GM12878 (cell line): ENCODE measurements at regions not wholly inside any gene's neighbourhood (a gene's known extent, or its start where the extent isn't known, plus 50 kb on each side); places are given as distances from the start of the nearest gene placed in this dataset.

ENCODE experiments used
- ATAC-seq: fragments of 200-7000 bp; cut with Tn5 transposase; 3 replicates; pipeline ENCODE4 v1.9.1; 2020; ENCODE audit warnings: mild to moderate bottlenecking, moderate library complexity
- BruUV-seq: library from RNA; stranded (reverse); fragments of 400-500 nt; replicated peaks from 2 replicates; lab custom pipeline; 2021; lab: Mats Ljungman, UMichigan
- CTCF ChIA-PET: fragments of 300-600 bp; sonication (Branson Sonifier 250); formaldehyde crosslinking; extraction: SDS; loops from one replicate; lab custom pipeline; 2021; ENCODE audit warnings: inconsistent platforms; lab: Yijun Ruan, JAX
- POLR2A ChIA-PET: fragments of 350-600 bp; formaldehyde crosslinking; extraction: SDS; loops from one replicate; lab custom pipeline; 2021; ENCODE audit warnings: inconsistent platforms; lab: Charles Lee
- RAD21 ChIA-PET: fragments of 300-600 bp; sonication (Branson Sonifier 250); formaldehyde crosslinking; loops from one replicate; lab custom pipeline; 2023; ENCODE audit warnings: antibody characterized with exemption; ENCODE audit not compliant: unreplicated experiment; lab: Charles Lee
- SMC1A ChIA-PET: fragments of 300-600 bp; sonication (Branson Sonifier 250); formaldehyde crosslinking; loops from one replicate; lab custom pipeline; 2023; ENCODE audit not compliant: unreplicated experiment, uncharacterized antibody; lab: Charles Lee
- DNase-seq: peaks from one replicate; pipeline ENCODE4 v3.0.0-alpha.2; 2011; ENCODE audit warnings: low read depth, low spot score
- FAIRE-seq: peaks from 3 replicates; lab custom pipeline; 2011; peaks lifted over from hg19 to GRCh38; lab: Jason Lieb, UNC
- H2AFZ ChIP-seq: 2 replicates; pipeline ENCODE4 v1.6.0; 2011; ENCODE audit warnings: low read depth, low read length, control low read depth; ENCODE audit not compliant: control insufficient read depth
- H3K27ac ChIP-seq: 2 replicates; pipeline ENCODE4 v1.5.1; 2011; ENCODE audit warnings: control low read depth; ENCODE audit not compliant: control insufficient read depth, insufficient read depth
- H3K27me3 ChIP-seq, 2 experiments: replicated peaks in 1 of 2; 2 replicates each; pipeline versions ENCODE4 v1.6.0 to v1.6.1; 2011; ENCODE audit warnings: low read length in 1 of 2; ENCODE audit not compliant: control insufficient read depth in 2 of 2, insufficient read depth in 2 of 2
- H3K36me3 ChIP-seq, 2 experiments: 2 replicates each; pipeline ENCODE4 v1.5.1; 2011; ENCODE audit warnings: low read length in 1 of 2; ENCODE audit not compliant: control insufficient read depth in 2 of 2, insufficient read depth in 2 of 2
- H3K4me1 ChIP-seq: 2 replicates; pipeline ENCODE4 v1.6.1; 2011; ENCODE audit warnings: mild to moderate bottlenecking, low read length, moderate library complexity, mixed read lengths; ENCODE audit not compliant: control insufficient read depth, insufficient read depth
- H3K4me2 ChIP-seq: 2 replicates; pipeline ENCODE4 v1.6.0; 2011; ENCODE audit warnings: control low read depth; ENCODE audit not compliant: control insufficient read depth, insufficient read depth
- H3K4me3 ChIP-seq: fragments of 200-600 bp; sonication (generic); 2 replicates; pipeline ENCODE4 v1.5.1; 2016
- H3K79me2 ChIP-seq: 2 replicates; pipeline ENCODE4 v1.6.0; 2011; ENCODE audit warnings: low read length; ENCODE audit not compliant: control insufficient read depth, insufficient read depth
- H3K9ac ChIP-seq: 2 replicates; pipeline ENCODE4 v1.8.0; 2011; ENCODE audit warnings: low read length, control low read depth, mixed read lengths; ENCODE audit not compliant: control insufficient read depth, insufficient read depth
- H3K9me3 ChIP-seq: replicated peaks from 3 replicates; pipeline ENCODE4 v1.5.1; 2011; ENCODE audit warnings: mild to moderate bottlenecking, low read length; ENCODE audit not compliant: control insufficient read depth, insufficient read depth
- H4K20me1 ChIP-seq: 2 replicates; pipeline ENCODE4 v1.6.0; 2011; ENCODE audit not compliant: control insufficient read depth, insufficient read depth
- BCLAF1 ChIP-seq: fragments of 450-650 bp; IDR thresholded peaks from 2 replicates; pipeline ENCODE4 v1.6.1; 2017; ENCODE audit warnings: antibody characterized with exemption, mild to moderate bottlenecking, moderate library complexity
- BRCA1 ChIP-seq: IDR thresholded peaks from 2 replicates; pipeline ENCODE4 v1.6.1; 2011; ENCODE audit warnings: low read depth, low read length, improper control_type of control experiment
- CEBPZ ChIP-seq: fragments of 150-350 bp; IDR thresholded peaks from 2 replicates; pipeline ENCODE4 v1.6.1; 2016; ENCODE audit warnings: low read depth, low read length
- CHD1 ChIP-seq: IDR thresholded peaks from 2 replicates; pipeline ENCODE4 v1.6.1; 2012; ENCODE audit warnings: low read depth, low read length, improper control_type of control experiment
- JUND ChIP-seq: IDR thresholded peaks from 2 replicates; pipeline ENCODE4 v1.6.1; 2012; ENCODE audit warnings: low read depth, mild to moderate bottlenecking, low read length, improper control_type of control experiment, moderate library complexity
- RAD21 ChIP-seq: IDR thresholded peaks from 2 replicates; pipeline ENCODE4 v1.6.1; 2011; ENCODE audit warnings: mild to moderate bottlenecking, low read depth, low read length, moderate library complexity; ENCODE audit not compliant: insufficient read depth
- SIN3A ChIP-seq: IDR thresholded peaks from 2 replicates; pipeline ENCODE4 v1.6.1; 2012; ENCODE audit warnings: low read depth, low read length, improper control_type of control experiment
- STAT3 ChIP-seq: IDR thresholded peaks from 2 replicates; pipeline ENCODE4 v1.6.1; 2011; ENCODE audit warnings: low read depth, low read length, improper control_type of control experiment
- TCF7 ChIP-seq: IDR thresholded peaks from 2 replicates; pipeline ENCODE4 v1.6.1; 2014; ENCODE audit warnings: antibody characterized with exemption, borderline replicate concordance
- YY1 ChIP-seq: IDR thresholded peaks from 2 replicates; pipeline ENCODE4 v1.6.1; 2011; ENCODE audit warnings: low read depth, mild to moderate bottlenecking, low read length
- ZNF622 ChIP-seq: fragments of 450-650 bp; IDR thresholded peaks from 2 replicates; pipeline ENCODE4 v1.6.1; 2017; ENCODE audit warnings: mild to moderate bottlenecking, inconsistent platforms
- WGBS: methylation state at CpG from one replicate; pipeline ENCODE4 v1.1.6; 2016; ENCODE audit warnings: low lambda C conversion rate; ENCODE audit not compliant: insufficient replicate concordance, insufficient coverage; ENCODE audit errors: missing lambda C conversion rate; 5-methylcytosine and 5-hydroxymethylcytosine counted together
- in situ Hi-C: fragments of 300-500 bp; cut with MboI; formaldehyde crosslinking; loops from 9 replicates; pipeline ENCODE4 v1.14.3; 2018; ENCODE audit warnings: mixed read lengths
- intact Hi-C: fragments of 100-400 bp; cut with micrococcal nuclease; formaldehyde crosslinking; loops from one replicate; pipeline ENCODE4 v1.14.2; 2022; ENCODE audit not compliant: unreplicated experiment

GRCh38 chr5:1963358-1963757 is 80.6 kb upstream of the IRX4 start:
- DNase-seq (no peak), ATAC-seq (no peak)
- Histone ChIP-seq H3K36me3 (no peaks in the 10 kb centered on the region), H3K27ac (no peak overlapping the region), H3K27me3 (peaks cover 0 to 1% of the 10 kb centered on the region in 2 experiments; a peak in 1 of 4 replicates), H3K4me3 (no peak overlapping the region), H3K9ac (no peak overlapping the region), H3K79me2 (no peaks in the 10 kb centered on the region), H2AFZ (no peak overlapping the region)
- WGBS = 46% methylated on average over 12 of the region's 12 CpGs
- ChIA-PET POLR2A (no interaction called here), RAD21 (no interaction called here), CTCF (no interaction called here)
- in situ Hi-C loops = no loop called here
- TF ChIP-seq CHD1 = no peak
- TF ChIP-seq, all 136 proteins: peak for 0
- SMC1A ChIA-PET = no interaction called here
- intact Hi-C loops = no loop called here
- no peaks in the 10 kb centered on the region for H4K20me1 ChIP-seq
- no peaks in the 10 kb centered on the region for H3K4me1 ChIP-seq
- FAIRE-seq = no peak
- no TSS peak for BruUV-seq
- H3K4me2 ChIP-seq = no peak overlapping the region
- no peaks in the 10 kb centered on the region for H3K9me3 ChIP-seq

- Histone ChIP-seq H3K27ac (no peak overlapping the region), H3K79me2 (no peaks in the 10 kb centered on the region), H2AFZ (no peak overlapping the region), H3K9ac (no peak overlapping the region), H3K4me2 (no peak overlapping the region), H3K4me3 (no peak overlapping the region), H4K20me1 (no peaks in the 10 kb centered on the region), H3K4me1 (no peaks in the 10 kb centered on the region), H3K36me3 (no peaks in the 10 kb centered on the region), H3K27me3 (peaks cover 0 to 1% of the 10 kb centered on the region in 2 experiments; a peak in 1 of 4 replicates), H3K9me3 (no peaks in the 10 kb centered on the region)
- no peak for FAIRE-seq
- ChIA-PET RAD21 (no interaction called here), CTCF (no interaction called here), SMC1A (no interaction called here), POLR2A (no interaction called here)
- DNase-seq = no peak
- intact Hi-C loops = no loop called here
- no peak for ATAC-seq
- BruUV-seq = no TSS peak
- in situ Hi-C loops = no loop called here
- WGBS = 34% methylated on average over 13 of the region's 13 CpGs
- no peak for TF ChIP-seq JUND
- TF ChIP-seq BRCA1 = no peak
- TF ChIP-seq STAT3 = no peak
- TF ChIP-seq TCF7 = no peak
- no peak for TF ChIP-seq CEBPZ
- no peak for TF ChIP-seq BCLAF1
- TF ChIP-seq ZNF622 = no peak
- no peak for TF ChIP-seq RAD21
- TF ChIP-seq SIN3A = no peak
- no peak for TF ChIP-seq YY1
These were observed 80.1 kb upstream of the IRX4 start for GRCh38 chr5:1962619-1963355.
